ENCODE measurements at regions not wholly inside any gene's neighbourhood (a gene's known extent, or its start where the extent isn't known, plus 50 kb on each side); places are given as distances from the start of the nearest gene placed in this dataset.
"Not testable (repeated sequence)": the region's sequence is repeated elsewhere in the genome, so short reads cannot be mapped to it uniquely, and the experiment has no call there.

DNA sequence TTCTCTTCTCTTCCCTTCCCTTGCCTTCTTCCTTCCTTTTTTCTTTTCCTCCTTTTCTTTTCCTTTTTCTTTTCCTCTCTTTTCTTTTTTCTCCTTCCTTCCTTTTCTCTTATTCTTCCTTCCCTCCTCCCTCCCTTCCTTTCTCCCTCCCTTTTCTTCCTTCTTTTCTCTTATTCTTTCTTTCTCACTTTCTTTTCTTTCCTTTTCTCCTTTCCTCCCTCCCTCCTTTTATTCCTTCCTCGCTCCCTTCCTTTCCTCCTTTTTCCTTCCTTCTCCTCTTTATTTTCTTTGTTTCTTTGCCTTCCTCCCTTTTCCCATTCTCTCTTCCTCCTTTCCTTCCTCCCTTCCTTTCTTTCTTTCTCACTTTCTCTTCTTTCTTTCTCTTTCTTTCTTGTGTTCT is 146.1 kb downstream of the ZNF92 start:
- TF ChIP-seq, protein P1, sequence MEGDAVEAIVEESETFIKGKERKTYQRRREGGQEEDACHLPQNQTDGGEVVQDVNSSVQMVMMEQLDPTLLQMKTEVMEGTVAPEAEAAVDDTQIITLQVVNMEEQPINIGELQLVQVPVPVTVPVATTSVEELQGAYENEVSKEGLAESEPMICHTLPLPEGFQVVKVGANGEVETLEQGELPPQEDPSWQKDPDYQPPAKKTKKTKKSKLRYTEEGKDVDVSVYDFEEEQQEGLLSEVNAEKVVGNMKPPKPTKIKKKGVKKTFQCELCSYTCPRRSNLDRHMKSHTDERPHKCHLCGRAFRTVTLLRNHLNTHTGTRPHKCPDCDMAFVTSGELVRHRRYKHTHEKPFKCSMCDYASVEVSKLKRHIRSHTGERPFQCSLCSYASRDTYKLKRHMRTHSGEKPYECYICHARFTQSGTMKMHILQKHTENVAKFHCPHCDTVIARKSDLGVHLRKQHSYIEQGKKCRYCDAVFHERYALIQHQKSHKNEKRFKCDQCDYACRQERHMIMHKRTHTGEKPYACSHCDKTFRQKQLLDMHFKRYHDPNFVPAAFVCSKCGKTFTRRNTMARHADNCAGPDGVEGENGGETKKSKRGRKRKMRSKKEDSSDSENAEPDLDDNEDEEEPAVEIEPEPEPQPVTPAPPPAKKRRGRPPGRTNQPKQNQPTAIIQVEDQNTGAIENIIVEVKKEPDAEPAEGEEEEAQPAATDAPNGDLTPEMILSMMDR (IDR thresholded peaks at IDR 0.05; ENCODE audit: insufficient read depth, low read depth, low read length), result not testable (repeated sequence)
- TF ChIP-seq EZH2 (IDR thresholded peaks at IDR 0.05; ENCODE audit: insufficient read depth, low read length), result not testable (repeated sequence)
